IMR-90 (cell line): ENCODE measurements at regions not wholly inside any gene's neighbourhood (a gene's known extent, or its start where the extent isn't known, plus 50 kb on each side); places are given as distances from the start of the nearest gene placed in this dataset.

Experiments
- ATAC-seq: fragments of 200-7000 bp; cut with Tn5 transposase; 2 replicates; pipeline ENCODE4 v1.9.1; 2020; ENCODE audit warnings: low read depth, mild to moderate bottlenecking, moderate library complexity
- BruUV-seq: library from RNA; stranded (reverse); fragments of 400-500 nt; replicated peaks from 2 replicates; lab custom pipeline; 2021; lab: Mats Ljungman, UMichigan
- CTCF ChIA-PET: fragments of 300-600 bp; formaldehyde crosslinking; extraction: SDS; loops from one replicate; lab custom pipeline; 2021; ENCODE audit warnings: antibody characterized with exemption; lab: Yijun Ruan, JAX
- POLR2A ChIA-PET: fragments of 300-600 bp; sonication (Branson Sonifier 250); formaldehyde crosslinking; loops from one replicate; lab custom pipeline; 2022; ENCODE audit warnings: antibody characterized with exemption; ENCODE audit not compliant: unreplicated experiment; lab: Charles Lee
- DNase-seq: peaks from one replicate; pipeline ENCODE4 v3.0.0; 2013
- H2AFZ ChIP-seq: replicated peaks from 2 replicates; pipeline ENCODE3; 2013; ENCODE audit warnings: low read length, mild to moderate bottlenecking; ENCODE audit not compliant: poor library complexity
- H2AK5ac ChIP-seq: 2 replicates; pipeline ENCODE4 v1.6.1; 2013; ENCODE audit warnings: low read depth, low read length, inconsistent platforms
- H2AK9ac ChIP-seq: replicated peaks from 2 replicates; pipeline ENCODE3; 2013; ENCODE audit warnings: mild to moderate bottlenecking, low read depth, low read length, moderate library complexity; ENCODE audit not compliant: poor library complexity
- H2BK120ac ChIP-seq: 2 replicates; pipeline ENCODE4 v1.6.1; 2013; ENCODE audit warnings: low read depth, low read length, inconsistent platforms
- H2BK15ac ChIP-seq: 3 replicates; pipeline ENCODE4 v1.6.1; 2013; ENCODE audit warnings: low read depth, low read length, inconsistent platforms
- H2BK20ac ChIP-seq: 2 replicates; pipeline ENCODE4 v1.6.1; 2013; ENCODE audit warnings: low read depth, mild to moderate bottlenecking, inconsistent platforms, low read length, moderate library complexity
- H2BK5ac ChIP-seq: 2 replicates; pipeline ENCODE4 v1.6.1; 2013; ENCODE audit warnings: mild to moderate bottlenecking, low read depth, low read length, inconsistent platforms; ENCODE audit not compliant: poor library complexity, severe bottlenecking
- H3K14ac ChIP-seq: replicated peaks from 2 replicates; pipeline ENCODE4 v1.6.1; 2013; ENCODE audit warnings: low read depth, low read length, inconsistent platforms
- H3K18ac ChIP-seq: 2 replicates; pipeline ENCODE4 v1.6.1; 2013; ENCODE audit warnings: low read depth, low read length, control low read depth
- H3K23ac ChIP-seq: 2 replicates; pipeline ENCODE4 v1.6.1; 2013; ENCODE audit warnings: low read depth, low read length, inconsistent platforms
- H3K27ac ChIP-seq: 2 replicates; pipeline ENCODE4 v1.5.1; 2013; ENCODE audit warnings: mild to moderate bottlenecking, control low read depth, low read length; ENCODE audit not compliant: insufficient read depth
- H3K27me3 ChIP-seq: 2 replicates; pipeline ENCODE4 v1.6.1; 2013; ENCODE audit warnings: low read length; ENCODE audit not compliant: control insufficient read depth, insufficient read depth
- H3K36me3 ChIP-seq: 2 replicates; pipeline ENCODE4 v1.6.1; 2013; ENCODE audit warnings: low read length, mixed read lengths; ENCODE audit not compliant: control insufficient read depth, insufficient read depth
- H3K4ac ChIP-seq: 2 replicates; pipeline ENCODE4 v1.6.1; 2013; ENCODE audit warnings: low read depth, low read length, inconsistent platforms
- H3K4me1 ChIP-seq: 2 replicates; pipeline ENCODE4 v1.6.1; 2013; ENCODE audit warnings: low read length, mixed read lengths; ENCODE audit not compliant: control insufficient read depth, insufficient read depth
- H3K4me2 ChIP-seq: 2 replicates; pipeline ENCODE4 v1.6.1; 2013; ENCODE audit warnings: low read depth, mild to moderate bottlenecking, control low read depth, low read length, moderate library complexity
- H3K4me3 ChIP-seq: 2 replicates; pipeline ENCODE4 v1.5.1; 2013; ENCODE audit warnings: low read depth, mild to moderate bottlenecking, control low read depth, low read length, moderate library complexity; ENCODE audit not compliant: insufficient read depth
- H3K56ac ChIP-seq: 2 replicates; pipeline ENCODE4 v1.6.1; 2013; ENCODE audit warnings: low read length, inconsistent platforms; ENCODE audit not compliant: insufficient read depth; ENCODE audit errors: extremely low read depth
- H3K79me1 ChIP-seq, 2 experiments: 2 replicates each; pipeline ENCODE4 v1.6.1; 2013; ENCODE audit warnings: low read length in 2 of 2, inconsistent platforms in 1 of 2, low read depth in 1 of 2
- H3K9ac ChIP-seq: 2 replicates; pipeline ENCODE4 v1.6.1; 2013; ENCODE audit warnings: low read depth, low read length, control low read depth
- H3K9me1 ChIP-seq: 2 replicates; pipeline ENCODE4 v1.6.1; 2013; ENCODE audit warnings: low read length, inconsistent platforms; ENCODE audit not compliant: insufficient read depth
- H3K9me3 ChIP-seq: 2 replicates; pipeline ENCODE4 v1.6.1; 2013; ENCODE audit warnings: low read length; ENCODE audit not compliant: control insufficient read depth, insufficient read depth
- H4K20me1 ChIP-seq: 2 replicates; pipeline ENCODE4 v1.6.1; 2013; ENCODE audit warnings: low read length, inconsistent platforms; ENCODE audit not compliant: insufficient read depth
- H4K5ac ChIP-seq: 2 replicates; pipeline ENCODE4 v1.6.1; 2013; ENCODE audit warnings: mild to moderate bottlenecking, low read depth, low read length, control low read depth
- H4K8ac ChIP-seq, 2 experiments: 2 replicates each; pipeline ENCODE4 v1.6.1; 2013; ENCODE audit warnings: low read depth in 2 of 2, low read length in 2 of 2, control low read depth in 1 of 2, inconsistent platforms in 1 of 2
- H4K91ac ChIP-seq: 2 replicates; pipeline ENCODE4 v1.6.1; 2013; ENCODE audit warnings: low read depth, low read length, inconsistent platforms; ENCODE audit not compliant: insufficient read depth
- BHLHE40 ChIP-seq: fragments of 150-350 bp; IDR thresholded peaks from 2 replicates; pipeline ENCODE4 v1.6.1; 2016; ENCODE audit warnings: mild to moderate bottlenecking, low read depth, low read length
- CEBPB ChIP-seq: IDR thresholded peaks from 2 replicates; pipeline ENCODE4 v1.6.1; 2012; ENCODE audit warnings: low read depth, low read length, improper control_type of control experiment
- FOS ChIP-seq: fragments of 150-350 bp; IDR thresholded peaks from 2 replicates; pipeline ENCODE4 v1.6.1; 2016; ENCODE audit warnings: low read depth, low read length
- MAFK ChIP-seq: IDR thresholded peaks from 2 replicates; pipeline ENCODE4 v1.6.1; 2012; ENCODE audit warnings: low read depth, low read length, improper control_type of control experiment
- MAZ ChIP-seq: IDR thresholded peaks from 2 replicates; pipeline ENCODE4 v1.6.1; 2012; ENCODE audit warnings: low read depth, mild to moderate bottlenecking, low read length, improper control_type of control experiment, moderate library complexity, borderline replicate concordance
- MXI1 ChIP-seq: IDR thresholded peaks from 2 replicates; pipeline ENCODE4 v1.6.1; 2012; ENCODE audit warnings: low read depth, mild to moderate bottlenecking, low read length, moderate library complexity, borderline replicate concordance
- NFE2L2 ChIP-seq: fragments of 150-350 bp; IDR thresholded peaks from 2 replicates; pipeline ENCODE4 v1.6.1; 2016; ENCODE audit warnings: low read depth, mild to moderate bottlenecking, low read length
- POLR2A ChIP-seq: IDR thresholded peaks from 2 replicates; pipeline ENCODE4 v1.6.1; 2012; ENCODE audit warnings: mild to moderate bottlenecking, low read depth, low read length
- RCOR1 ChIP-seq: IDR thresholded peaks from 2 replicates; pipeline ENCODE4 v1.6.1; 2012; ENCODE audit warnings: mild to moderate bottlenecking, low read length, improper control_type of control experiment; ENCODE audit not compliant: insufficient replicate concordance
- RFX5 ChIP-seq: IDR thresholded peaks from 2 replicates; pipeline ENCODE4 v1.8.0; 2012; ENCODE audit warnings: low read depth, mild to moderate bottlenecking, low read length, moderate library complexity
- SMC3 ChIP-seq: fragments of 150-350 bp; IDR thresholded peaks from 2 replicates; pipeline ENCODE4 v1.6.1; 2016; ENCODE audit warnings: low read depth, mild to moderate bottlenecking, antibody characterized with exemption, low read length, moderate library complexity
- WGBS, 2 experiments: methylation state at CpG; one replicate each; pipeline versions ENCODE4 v1.1.5 to v1.1.7; 2013; ENCODE audit warnings: missing lambda C conversion rate in 2 of 2; ENCODE audit not compliant: insufficient read length in 1 of 2; ENCODE audit errors: extremely low coverage in 2 of 2; 5-methylcytosine and 5-hydroxymethylcytosine counted together
- dilution Hi-C: fragments of 300-500 bp; cut with HindIII; formaldehyde crosslinking; loops from one replicate; pipeline ENCODE4 v1.14.3; 2018; ENCODE audit warnings: low sequenced_read_pairs; ENCODE audit not compliant: unreplicated experiment
- in situ Hi-C: fragments of 300-500 bp; cut with MboI; formaldehyde crosslinking; loops from 3 replicates; pipeline ENCODE4 v1.14.3; 2019; ENCODE audit warnings: low sequenced_read_pairs, inconsistent platforms, mixed read lengths
- intact Hi-C: fragments of 100-400 bp; cut with micrococcal nuclease; formaldehyde crosslinking; loops from 2 replicates; pipeline ENCODE4 v1.10.0; 2022
- TF ChIP-seq, protein P1 (sequence below): fragments of 150-350 bp; IDR thresholded peaks from 2 replicates; pipeline ENCODE4 v1.6.1; 2017; ENCODE audit warnings: mild to moderate bottlenecking, antibody characterized with exemption, low read length, low read depth
- TF ChIP-seq, protein P2 (sequence below): conservative IDR thresholded peaks from 2 replicates; pipeline ENCODE4 v1.5.1; 2012; ENCODE audit warnings: mild to moderate bottlenecking, low read depth, low read length, improper control_type of control experiment
- TF ChIP-seq, protein P3 (sequence below): fragments of 150-350 bp; IDR thresholded peaks from 2 replicates; pipeline ENCODE4 v1.6.1; 2016; ENCODE audit warnings: low read depth, mild to moderate bottlenecking, low read length, moderate library complexity, borderline replicate concordance

DNA sequence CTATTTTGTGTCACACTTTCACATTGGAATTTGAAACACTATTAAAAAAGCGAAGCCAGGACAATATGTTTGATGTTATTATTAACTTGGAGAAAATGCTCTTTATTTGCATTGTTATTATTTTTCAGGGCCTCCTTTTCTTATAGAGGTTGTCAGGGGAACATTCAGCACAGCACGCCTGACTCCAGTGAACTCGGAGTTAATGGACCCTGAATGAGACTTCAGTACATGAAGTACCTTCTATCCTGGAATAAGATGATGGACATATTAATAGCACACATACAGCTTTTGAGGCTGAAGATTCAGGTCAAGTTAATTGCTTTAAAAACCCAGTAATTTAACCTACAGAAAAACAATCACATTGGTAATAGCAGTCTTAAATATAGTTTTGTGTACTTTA lies 652.9 kb downstream of the SEMA5A start:
- Histone ChIP-seq H3K4me2 (no peak overlapping the region), H3K9me3 (no peaks in the 10 kb centered on the region), H3K23ac (no peak overlapping the region), H2BK5ac (no peak overlapping the region), H2BK15ac (no peak overlapping the region), H2BK20ac (no peak overlapping the region), H3K27ac (no peak overlapping the region), H3K79me1 (no peaks in the 10 kb centered on the region), H4K91ac (no peak overlapping the region), H2BK120ac (no peak overlapping the region), H3K4me1 (no peaks in the 10 kb centered on the region), H3K18ac (no peak overlapping the region), H3K14ac (no peak overlapping the region), H3K27me3 (no peaks in the 10 kb centered on the region), H3K56ac (no peak overlapping the region), H3K9ac (no peak overlapping the region), H3K9me1 (no peaks in the 10 kb centered on the region), H3K36me3 (no peaks in the 10 kb centered on the region), H4K20me1 (no peaks in the 10 kb centered on the region), H4K5ac (no peak overlapping the region), H4K8ac (no peak overlapping the region), H2AK5ac (no peak overlapping the region), H2AK9ac (no peak overlapping the region), H3K4ac (no peak overlapping the region), H2AFZ (no peak overlapping the region), H3K4me3 (no peak overlapping the region)
- no TSS peak for BruUV-seq
- no CpG with 5 or more reads among the region's 3 CpGs for WGBS, 2 experiments
- DNase-seq (no peak), ATAC-seq (no peak)
- intact Hi-C loops (no loop called here), dilution Hi-C loops (no loop called here), in situ Hi-C loops (no loop called here)
- ChIA-PET CTCF (interaction anchor here (0.7 kb wide), 1 partner anchor 9 kb away, joined by 3 read pairs; no protein-coding TSS in a partner anchor), POLR2A (no interaction called here)
- TF ChIP-seq, protein P1, sequence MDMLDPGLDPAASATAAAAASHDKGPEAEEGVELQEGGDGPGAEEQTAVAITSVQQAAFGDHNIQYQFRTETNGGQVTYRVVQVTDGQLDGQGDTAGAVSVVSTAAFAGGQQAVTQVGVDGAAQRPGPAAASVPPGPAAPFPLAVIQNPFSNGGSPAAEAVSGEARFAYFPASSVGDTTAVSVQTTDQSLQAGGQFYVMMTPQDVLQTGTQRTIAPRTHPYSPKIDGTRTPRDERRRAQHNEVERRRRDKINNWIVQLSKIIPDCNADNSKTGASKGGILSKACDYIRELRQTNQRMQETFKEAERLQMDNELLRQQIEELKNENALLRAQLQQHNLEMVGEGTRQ, result no peak
- TF ChIP-seq, protein P2, sequence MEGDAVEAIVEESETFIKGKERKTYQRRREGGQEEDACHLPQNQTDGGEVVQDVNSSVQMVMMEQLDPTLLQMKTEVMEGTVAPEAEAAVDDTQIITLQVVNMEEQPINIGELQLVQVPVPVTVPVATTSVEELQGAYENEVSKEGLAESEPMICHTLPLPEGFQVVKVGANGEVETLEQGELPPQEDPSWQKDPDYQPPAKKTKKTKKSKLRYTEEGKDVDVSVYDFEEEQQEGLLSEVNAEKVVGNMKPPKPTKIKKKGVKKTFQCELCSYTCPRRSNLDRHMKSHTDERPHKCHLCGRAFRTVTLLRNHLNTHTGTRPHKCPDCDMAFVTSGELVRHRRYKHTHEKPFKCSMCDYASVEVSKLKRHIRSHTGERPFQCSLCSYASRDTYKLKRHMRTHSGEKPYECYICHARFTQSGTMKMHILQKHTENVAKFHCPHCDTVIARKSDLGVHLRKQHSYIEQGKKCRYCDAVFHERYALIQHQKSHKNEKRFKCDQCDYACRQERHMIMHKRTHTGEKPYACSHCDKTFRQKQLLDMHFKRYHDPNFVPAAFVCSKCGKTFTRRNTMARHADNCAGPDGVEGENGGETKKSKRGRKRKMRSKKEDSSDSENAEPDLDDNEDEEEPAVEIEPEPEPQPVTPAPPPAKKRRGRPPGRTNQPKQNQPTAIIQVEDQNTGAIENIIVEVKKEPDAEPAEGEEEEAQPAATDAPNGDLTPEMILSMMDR, result no peak
- TF ChIP-seq NFE2L2 (no peak), RCOR1 (no peak), MAFK (no peak), BHLHE40 (no peak), POLR2A (no peak), FOS (no peak), SMC3 (no peak), MXI1 (no peak), CEBPB (no peak), RFX5 (no peak), MAZ (no peak)
- TF ChIP-seq, protein P3, sequence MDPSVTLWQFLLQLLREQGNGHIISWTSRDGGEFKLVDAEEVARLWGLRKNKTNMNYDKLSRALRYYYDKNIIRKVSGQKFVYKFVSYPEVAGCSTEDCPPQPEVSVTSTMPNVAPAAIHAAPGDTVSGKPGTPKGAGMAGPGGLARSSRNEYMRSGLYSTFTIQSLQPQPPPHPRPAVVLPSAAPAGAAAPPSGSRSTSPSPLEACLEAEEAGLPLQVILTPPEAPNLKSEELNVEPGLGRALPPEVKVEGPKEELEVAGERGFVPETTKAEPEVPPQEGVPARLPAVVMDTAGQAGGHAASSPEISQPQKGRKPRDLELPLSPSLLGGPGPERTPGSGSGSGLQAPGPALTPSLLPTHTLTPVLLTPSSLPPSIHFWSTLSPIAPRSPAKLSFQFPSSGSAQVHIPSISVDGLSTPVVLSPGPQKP, result no peak
